OCI-LY7 (cell line): ENCODE measurements at regions not wholly inside any gene's neighbourhood (a gene's known extent, or its start where the extent isn't known, plus 50 kb on each side); places are given as distances from the start of the nearest gene placed in this dataset.

Experiments
- BruUV-seq: library from RNA; stranded (reverse); fragments of 400-500 nt; replicated peaks from 2 replicates; lab custom pipeline; 2021; lab: Mats Ljungman, UMichigan
- CTCF ChIA-PET: fragments of 300-600 bp; sonication (Branson Sonifier 250); formaldehyde crosslinking; loops from one replicate; lab custom pipeline; 2022; ENCODE audit warnings: antibody characterized with exemption; ENCODE audit not compliant: unreplicated experiment; lab: Charles Lee
- POLR2A ChIA-PET: fragments of 300-600 bp; sonication (Branson Sonifier 250); formaldehyde crosslinking; loops from one replicate; lab custom pipeline; 2022; ENCODE audit warnings: antibody characterized with exemption; lab: Charles Lee
- DNase-seq: peaks from one replicate; pipeline ENCODE4 v3.0.0-alpha.2; 2015; ENCODE audit warnings: low spot score
- H2AFZ ChIP-seq: fragments of 200-600 bp; sonication (generic), shearing (Covaris generic); 2 replicates; pipeline ENCODE4 v1.6.1; 2014; ENCODE audit warnings: mild to moderate bottlenecking, antibody characterized with exemption, low read length, moderate library complexity
- H3K27ac ChIP-seq: fragments of 200-600 bp; sonication (generic); 2 replicates; pipeline ENCODE4 v1.5.1; 2014; ENCODE audit warnings: mixed run types, low read depth, mild to moderate bottlenecking, moderate library complexity, low read length, inconsistent platforms; ENCODE audit not compliant: poor library complexity, severe bottlenecking
- H3K36me3 ChIP-seq: fragments of 200-600 bp; sonication (generic); 2 replicates; pipeline ENCODE4 v1.6.1; 2014; ENCODE audit warnings: mild to moderate bottlenecking, antibody characterized with exemption, low read length, moderate library complexity, mixed read lengths; ENCODE audit not compliant: insufficient read depth
- H3K4me1 ChIP-seq: fragments of 200-600 bp; sonication (generic); 2 replicates; pipeline ENCODE4 v1.5.1; 2014; ENCODE audit warnings: mild to moderate bottlenecking, low read length; ENCODE audit not compliant: insufficient read depth, poor library complexity, severe bottlenecking
- H3K4me2 ChIP-seq: fragments of 200-600 bp; sonication (generic); 2 replicates; pipeline ENCODE4 v1.6.1; 2014; ENCODE audit warnings: mild to moderate bottlenecking, low read length
- H3K4me3 ChIP-seq: fragments of 200-600 bp; sonication (generic); 2 replicates; pipeline ENCODE4 v1.5.1; 2014; ENCODE audit warnings: mild to moderate bottlenecking, low read depth, low read length; ENCODE audit not compliant: poor library complexity, severe bottlenecking
- H3K79me2 ChIP-seq: fragments of 200-600 bp; sonication (generic); 2 replicates; pipeline ENCODE4 v1.6.1; 2016; ENCODE audit warnings: low read depth, mild to moderate bottlenecking, low read length, moderate library complexity, mixed read lengths; ENCODE audit not compliant: insufficient read depth
- H3K9me2 ChIP-seq: fragments of 200-600 bp; sonication (generic); 2 replicates; pipeline ENCODE4 v1.6.1; 2016; ENCODE audit warnings: mild to moderate bottlenecking, low read length, mixed read lengths; ENCODE audit not compliant: insufficient read depth
- H3K9me3 ChIP-seq: fragments of 200-600 bp; sonication (generic); 2 replicates; pipeline ENCODE4 v1.6.1; 2014; ENCODE audit warnings: mild to moderate bottlenecking, mixed run types, low read length, mixed read lengths
- H4K20me1 ChIP-seq: fragments of 200-600 bp; sonication (generic); 2 replicates; pipeline ENCODE4 v1.6.1; 2014; ENCODE audit warnings: mild to moderate bottlenecking, antibody characterized with exemption, low read length, moderate library complexity, mixed read lengths; ENCODE audit not compliant: insufficient read depth
- CTCF ChIP-seq: fragments of 200-600 bp; sonication (generic); conservative IDR thresholded peaks from 2 replicates; pipeline ENCODE4 v1.5.1; 2014; ENCODE audit warnings: mild to moderate bottlenecking, antibody characterized with exemption, low read length, moderate library complexity, mixed read lengths
- EZH2phosphoT487 ChIP-seq: fragments of 200-600 bp; sonication (generic); IDR thresholded peaks from 2 replicates; pipeline ENCODE4 v1.6.1; 2018; ENCODE audit warnings: low read depth, borderline replicate concordance, mild to moderate bottlenecking, mixed run types, antibody characterized with exemption, low read length, moderate library complexity, mixed read lengths
- intact Hi-C: fragments of 100-400 bp; cut with micrococcal nuclease; formaldehyde crosslinking; loops from one replicate; pipeline ENCODE4 v1.10.0; 2022; ENCODE audit not compliant: unreplicated experiment

- ChIA-PET POLR2A (no interaction called here), CTCF (no interaction called here)
- Histone ChIP-seq H3K9me2 (no peaks in the 10 kb centered on the region), H3K4me3 (no peak overlapping the region), H2AFZ (no peak overlapping the region), H3K27ac (no peak overlapping the region), H3K4me2 (no peak overlapping the region), H3K79me2 (no peaks in the 10 kb centered on the region), H3K9me3 (no peaks in the 10 kb centered on the region), H4K20me1 (no peaks in the 10 kb centered on the region), H3K4me1 (no peaks in the 10 kb centered on the region), H3K36me3 (no peaks in the 10 kb centered on the region)
- intact Hi-C loops, result no loop called here
- BruUV-seq, result no TSS peak
- DNase-seq, result no peak
- TF ChIP-seq CTCF, result no peak
- TF ChIP-seq EZH2phosphoT487, result no peak
Observed at GRCh38 chr18:29250843-29251242, 1073.9 kb upstream of the CDH2 start.

DNA sequence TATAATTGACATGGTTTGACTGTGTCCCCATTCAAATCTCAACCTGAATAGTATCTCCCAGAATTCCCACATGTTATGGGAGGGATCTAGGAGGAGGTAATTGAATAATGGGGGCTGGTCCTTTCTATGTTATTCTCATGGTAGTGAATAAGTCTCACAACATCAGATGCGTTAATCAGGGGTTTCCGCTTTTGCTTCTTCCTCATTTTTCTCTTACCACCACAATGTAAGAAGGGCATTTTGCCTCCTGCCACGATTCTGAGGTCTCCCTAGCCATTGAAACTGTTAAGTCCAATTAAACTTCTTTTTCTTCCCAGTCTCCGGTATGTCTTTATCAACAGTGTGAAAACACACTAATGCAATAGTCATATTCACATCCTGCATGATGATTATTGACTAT, 1073.3 kb upstream of the CDH2 start:
- Histone ChIP-seq H3K36me3 (no peaks in the 10 kb centered on the region), H3K4me3 (no peak overlapping the region), H3K27ac (no peak overlapping the region), H3K9me3 (no peaks in the 10 kb centered on the region), H3K79me2 (no peaks in the 10 kb centered on the region), H3K4me2 (no peak overlapping the region), H3K4me1 (no peaks in the 10 kb centered on the region), H4K20me1 (no peaks in the 10 kb centered on the region), H2AFZ (no peak overlapping the region), H3K9me2 (no peaks in the 10 kb centered on the region)
- BruUV-seq, result no TSS peak
- intact Hi-C loops, result no loop called here
- TF ChIP-seq EZH2phosphoT487, result no peak
- no peak for TF ChIP-seq CTCF
- CTCF ChIA-PET, result no interaction called here
- DNase-seq, result no peak
- POLR2A ChIA-PET, result no interaction called here

- H2AFZ ChIP-seq, result no peak overlapping the region
Observed at GRCh38 chr18:29248805-29249204, 1071.9 kb upstream of the CDH2 start.

More at GRCh38 chr18:29248805-29249204, 1071.9 kb upstream of the CDH2 start:
- Histone ChIP-seq H3K27ac (no peak overlapping the region), H3K4me2 (no peak overlapping the region), H3K79me2 (no peaks in the 10 kb centered on the region), H3K36me3 (no peaks in the 10 kb centered on the region), H4K20me1 (no peaks in the 10 kb centered on the region), H3K4me1 (no peaks in the 10 kb centered on the region), H3K9me2 (no peaks in the 10 kb centered on the region), H3K9me3 (no peaks in the 10 kb centered on the region), H3K4me3 (no peak overlapping the region)
- no TSS peak for BruUV-seq
- TF ChIP-seq EZH2phosphoT487 (no peak), CTCF (no peak)
- intact Hi-C loops, result loop anchor here (10.0 kb wide), 1 partner anchor 94 kb away; no protein-coding TSS in a partner anchor
- ChIA-PET CTCF (no interaction called here), POLR2A (no interaction called here)
- no peak for DNase-seq
